Kidney epithelial cell (primary cell): ENCODE measurements at regions not wholly inside any gene's neighbourhood (a gene's known extent, or its start where the extent isn't known, plus 50 kb on each side); places are given as distances from the start of the nearest gene placed in this dataset.
"Not testable (repeated sequence)": the region's sequence is repeated elsewhere in the genome, so short reads cannot be mapped to it uniquely, and the experiment has no call there.

ENCODE experiments used
- DNase-seq: peaks from one replicate; pipeline ENCODE4 v3.0.0-alpha.2; 2010; ENCODE audit warnings: low read depth
- H3K27me3 ChIP-seq: 2 replicates; pipeline ENCODE4 v1.6.0; 2011; ENCODE audit warnings: low read length; ENCODE audit not compliant: control insufficient read depth, insufficient read depth
- H3K36me3 ChIP-seq: 2 replicates; pipeline ENCODE4 v1.5.1; 2011; ENCODE audit warnings: low read length; ENCODE audit not compliant: control insufficient read depth, insufficient read depth
- H3K4me3 ChIP-seq: 2 replicates; pipeline ENCODE4 v1.5.1; 2011; ENCODE audit warnings: low read depth, mild to moderate bottlenecking, control low read depth, low read length
- TF ChIP-seq, protein P1 (sequence below): IDR thresholded peaks from 2 replicates; pipeline ENCODE4 v1.5.1; 2011; ENCODE audit warnings: mild to moderate bottlenecking, moderate library complexity, low read length, control low read depth, inconsistent platforms; ENCODE audit not compliant: insufficient read depth, poor library complexity, severe bottlenecking

DNA sequence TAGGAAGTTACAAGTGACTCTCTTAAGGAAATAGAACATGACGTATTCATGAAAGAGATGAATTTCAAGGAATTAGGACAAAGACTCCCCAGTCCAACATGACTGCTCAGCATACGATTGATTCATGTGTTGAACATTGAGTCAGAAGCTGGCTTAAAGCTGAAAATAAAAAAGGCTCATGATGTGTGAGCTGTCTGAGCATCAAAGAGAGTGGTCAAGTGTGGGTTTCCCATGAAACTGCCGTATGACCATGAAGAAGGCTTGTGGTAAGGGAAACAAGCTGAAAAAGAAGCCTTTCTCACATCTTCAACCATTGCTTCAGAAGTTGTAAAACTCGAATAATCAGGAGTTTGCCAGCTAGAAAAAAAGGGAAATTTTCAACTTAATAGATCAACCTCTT is 201.9 kb upstream of the APCDD1 start:
- peaks cover 2% of the 10 kb centered on the region for H3K27me3 ChIP-seq
- no peak overlapping the region for H3K4me3 ChIP-seq
- TF ChIP-seq, protein P1, sequence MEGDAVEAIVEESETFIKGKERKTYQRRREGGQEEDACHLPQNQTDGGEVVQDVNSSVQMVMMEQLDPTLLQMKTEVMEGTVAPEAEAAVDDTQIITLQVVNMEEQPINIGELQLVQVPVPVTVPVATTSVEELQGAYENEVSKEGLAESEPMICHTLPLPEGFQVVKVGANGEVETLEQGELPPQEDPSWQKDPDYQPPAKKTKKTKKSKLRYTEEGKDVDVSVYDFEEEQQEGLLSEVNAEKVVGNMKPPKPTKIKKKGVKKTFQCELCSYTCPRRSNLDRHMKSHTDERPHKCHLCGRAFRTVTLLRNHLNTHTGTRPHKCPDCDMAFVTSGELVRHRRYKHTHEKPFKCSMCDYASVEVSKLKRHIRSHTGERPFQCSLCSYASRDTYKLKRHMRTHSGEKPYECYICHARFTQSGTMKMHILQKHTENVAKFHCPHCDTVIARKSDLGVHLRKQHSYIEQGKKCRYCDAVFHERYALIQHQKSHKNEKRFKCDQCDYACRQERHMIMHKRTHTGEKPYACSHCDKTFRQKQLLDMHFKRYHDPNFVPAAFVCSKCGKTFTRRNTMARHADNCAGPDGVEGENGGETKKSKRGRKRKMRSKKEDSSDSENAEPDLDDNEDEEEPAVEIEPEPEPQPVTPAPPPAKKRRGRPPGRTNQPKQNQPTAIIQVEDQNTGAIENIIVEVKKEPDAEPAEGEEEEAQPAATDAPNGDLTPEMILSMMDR: no peak
- no peak for DNase-seq
- no peaks in the 10 kb centered on the region for H3K36me3 ChIP-seq

GRCh38 chr18:10252952-10253705 is 201.3 kb upstream of the APCDD1 start:
- TF ChIP-seq, protein P1: no peak
- H3K36me3 ChIP-seq: no peaks in the 10 kb centered on the region
- no peak for DNase-seq
- no peak overlapping the region for H3K4me3 ChIP-seq
- H3K27me3 ChIP-seq: peaks cover 2% of the 10 kb centered on the region

- H3K36me3 ChIP-seq, H3K4me3 ChIP-seq, DNase-seq, H3K27me3 ChIP-seq: not testable (repeated sequence)
Measured at GRCh38 chr18:10256276-10256675, 198.2 kb upstream of the APCDD1 start.

DNA sequence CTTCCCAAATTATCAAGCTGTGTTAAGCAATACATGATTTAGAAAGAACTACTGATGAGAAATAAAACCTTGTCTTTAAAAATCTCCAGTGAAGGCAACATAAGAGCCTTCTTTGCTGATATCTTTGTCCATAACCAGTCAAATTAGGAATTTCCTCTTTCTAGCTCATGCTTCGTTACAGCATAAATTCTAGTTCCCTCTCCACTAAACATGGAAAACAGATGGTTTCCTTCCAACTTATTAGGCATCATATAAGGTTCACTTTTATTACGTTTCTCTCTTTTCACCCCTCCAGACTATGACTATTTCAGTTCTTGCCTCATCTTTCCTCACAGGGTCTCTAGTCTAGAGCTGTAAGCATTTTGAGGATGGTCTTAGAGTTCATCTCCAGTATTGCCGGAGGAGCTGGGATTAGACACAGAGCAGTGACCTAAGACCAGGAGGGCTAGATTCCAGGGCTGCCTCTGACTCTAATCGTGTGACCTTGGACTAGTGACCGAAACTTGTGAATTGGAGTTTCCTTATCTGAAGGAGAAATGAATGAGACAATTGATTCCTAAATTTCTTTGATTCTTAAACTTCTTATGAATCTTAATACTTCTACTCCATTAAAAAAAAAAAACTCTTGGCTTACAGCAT is 195.5 kb upstream of the APCDD1 start:
- no peaks in the 10 kb centered on the region for H3K36me3 ChIP-seq
- TF ChIP-seq, protein P1: no peak
- H3K27me3 ChIP-seq: no peaks in the 10 kb centered on the region
- H3K4me3 ChIP-seq: no peak overlapping the region
- no peak for DNase-seq

DNA sequence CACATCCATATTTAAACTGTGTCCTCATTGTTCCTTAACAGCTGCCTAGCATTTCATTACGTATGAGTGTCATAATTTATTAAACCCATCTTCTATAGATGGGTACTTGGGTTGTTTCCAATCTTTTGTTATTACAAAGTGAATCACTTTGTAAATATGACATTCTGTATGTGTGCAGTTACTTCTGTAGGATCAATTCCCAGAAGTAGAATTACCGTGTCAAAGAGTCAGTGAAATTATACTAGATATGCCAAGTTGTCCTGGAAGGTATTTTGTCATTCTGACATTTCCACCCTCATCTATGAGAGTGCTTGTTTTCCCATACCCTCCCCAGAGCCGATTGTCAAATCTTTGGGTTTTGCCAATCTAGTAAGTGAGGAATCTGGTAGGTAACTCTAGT is 194.5 kb upstream of the APCDD1 start:
- no peak overlapping the region for H3K4me3 ChIP-seq
- DNase-seq: no peak
- no peaks in the 10 kb centered on the region for H3K27me3 ChIP-seq
- no peaks in the 10 kb centered on the region for H3K36me3 ChIP-seq
- TF ChIP-seq, protein P1: no peak

DNA sequence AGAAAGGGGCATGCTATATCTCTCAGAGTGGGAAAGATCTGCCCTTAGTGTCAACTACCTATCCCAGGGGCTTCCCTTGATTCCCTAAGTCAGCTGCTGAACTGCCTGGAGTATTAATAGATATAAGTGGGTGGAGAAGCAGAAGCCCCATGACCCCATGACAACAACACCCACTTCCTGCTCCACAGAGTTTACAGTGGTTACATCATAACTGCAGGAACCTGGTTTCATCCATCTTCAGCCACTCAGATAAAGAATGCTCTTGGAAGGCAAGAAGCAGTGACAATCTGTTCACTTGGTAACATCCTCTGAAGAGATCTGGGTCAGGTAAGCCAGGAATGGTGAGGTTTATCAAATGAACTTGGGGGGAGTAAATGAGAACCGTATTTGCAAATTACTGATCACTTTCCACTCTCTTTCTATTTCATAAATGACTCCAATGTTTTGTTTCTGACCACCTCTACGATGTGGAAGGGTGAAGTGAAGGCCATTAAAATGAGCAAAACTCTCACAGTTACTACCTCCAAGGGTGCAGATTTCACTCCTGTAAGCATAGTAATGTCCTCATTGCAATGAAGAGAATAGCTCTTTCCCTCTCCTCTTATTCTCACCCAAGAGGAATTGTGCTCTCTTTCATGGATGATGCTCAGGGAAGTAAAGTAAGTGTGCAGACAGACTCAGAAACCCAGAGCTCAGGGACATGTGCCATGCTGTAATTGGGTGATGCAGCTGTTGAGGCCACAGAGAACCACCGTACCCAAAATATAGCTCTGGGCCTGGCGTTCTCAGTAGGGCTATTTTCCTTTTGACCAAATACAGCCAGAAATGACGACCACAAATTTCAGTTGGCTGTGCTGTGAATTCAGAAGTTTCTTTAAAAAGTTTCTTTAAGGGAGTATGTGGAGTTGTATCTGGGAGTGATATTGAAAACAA is 192.8 kb upstream of the APCDD1 start:
- TF ChIP-seq, protein P1: no peak
- no peak for DNase-seq
- no peak overlapping the region for H3K4me3 ChIP-seq
- H3K27me3 ChIP-seq: no peaks in the 10 kb centered on the region
- no peaks in the 10 kb centered on the region for H3K36me3 ChIP-seq
